Posterior cingulate gyrus (tissue), 11 donors: ENCODE measurements at regions not wholly inside any gene's neighbourhood (a gene's known extent, or its start where the extent isn't known, plus 50 kb on each side); places are given as distances from the start of the nearest gene placed in this dataset.

Source experiments
- DNase-seq, 10 donors: peaks; one replicate each; pipeline versions ENCODE4 v3.0.0 to v3.0.0-alpha.2; 2020 to 2021; ENCODE audit warnings: mixed read lengths in 3 of 10
- intact Hi-C: fragments of 100-400 bp; cut with DNase I; formaldehyde crosslinking; loops from one replicate; pipeline ENCODE4 v1.15.1; 2023

DNA sequence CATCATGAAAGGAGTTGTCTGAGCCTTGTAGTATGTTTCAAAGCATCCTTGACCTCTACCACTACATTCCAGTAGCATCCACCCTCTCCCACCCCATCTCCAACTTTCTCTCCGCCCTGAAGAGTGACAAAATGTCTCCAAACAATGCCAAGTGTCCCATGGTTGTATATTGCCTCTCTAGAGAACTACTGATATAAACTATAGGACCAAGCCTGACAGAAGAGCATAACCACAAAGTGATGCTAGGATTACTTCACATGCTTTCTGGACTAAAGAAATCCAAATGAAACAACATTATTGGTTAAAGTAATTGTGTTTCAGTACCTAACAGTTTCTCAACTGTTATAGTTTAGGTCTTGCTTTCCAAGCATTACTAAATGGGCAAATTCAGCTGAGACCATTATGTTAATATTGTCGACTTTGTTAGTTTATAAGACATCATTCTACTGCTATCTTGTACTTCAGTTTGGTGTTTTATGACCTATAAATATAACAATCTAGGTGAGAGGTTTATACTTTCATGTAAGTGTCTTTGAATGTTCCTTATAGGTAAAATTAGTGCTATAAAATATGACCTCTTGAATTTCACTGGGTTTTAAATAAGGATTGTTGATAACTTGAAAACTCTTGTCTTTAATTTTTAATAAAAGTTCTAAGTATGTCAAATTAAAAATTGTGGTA lies 117.4 kb downstream of the SUCNR1 start:
- no peak for DNase-seq
- intact Hi-C loops = no loop called here

DNA sequence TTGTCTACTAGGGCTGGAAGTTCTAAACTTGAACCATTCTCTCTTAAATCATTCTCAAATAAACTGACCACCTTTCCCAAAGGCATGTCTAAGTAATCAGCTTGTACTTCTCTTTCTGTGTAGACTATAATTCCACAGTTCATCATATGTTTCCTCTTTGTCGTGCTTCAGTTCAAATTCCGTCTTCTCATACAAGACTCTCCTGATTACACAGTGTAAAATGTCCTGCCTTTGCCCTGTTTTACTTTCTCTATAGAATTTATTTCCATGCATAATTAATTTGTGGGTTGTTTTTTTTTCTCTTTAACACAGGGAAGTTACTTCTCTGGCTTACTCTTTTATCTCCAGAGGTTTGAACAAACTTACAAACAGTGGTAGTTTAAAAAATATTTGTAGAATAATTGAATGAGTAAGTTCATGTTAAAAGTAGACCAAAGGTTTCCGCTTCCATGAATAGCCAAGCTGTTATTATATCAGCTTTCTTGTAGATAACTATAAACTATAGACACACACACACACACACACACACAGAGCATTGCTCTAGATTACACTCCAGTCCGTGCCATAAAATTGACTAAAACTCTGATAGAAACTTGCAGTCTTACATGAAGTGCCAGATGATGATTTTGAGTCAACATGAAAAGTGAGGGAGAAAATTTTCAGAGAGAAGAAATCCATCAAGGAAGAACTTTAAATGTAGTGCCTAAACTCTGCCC lies 119.0 kb downstream of the SUCNR1 start:
- DNase-seq = no peak
- intact Hi-C loops = no loop called here

DNA sequence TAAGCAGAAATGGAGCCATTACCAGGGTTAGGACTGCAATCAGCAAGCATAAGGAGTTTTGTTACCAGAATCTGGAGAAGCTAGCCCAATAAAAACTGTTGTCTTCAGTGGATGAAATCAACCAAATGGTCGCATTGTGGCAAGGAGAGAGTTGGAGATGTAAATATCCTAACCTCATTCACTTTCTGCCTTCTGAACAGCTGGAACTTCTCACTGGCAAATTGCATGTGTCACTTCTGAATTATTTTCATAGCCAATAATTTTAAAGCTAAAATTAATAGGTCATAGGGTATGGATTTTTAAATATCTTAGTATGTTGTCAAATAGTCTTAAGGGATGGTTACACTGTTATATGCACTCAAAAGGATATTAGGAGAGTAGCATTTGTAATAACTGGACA lies 121.6 kb downstream of the SUCNR1 start:
- no peak for DNase-seq
- intact Hi-C loops = no loop called here

GRCh38 chr3:151998744-151999143 lies 125.3 kb downstream of the SUCNR1 start:
- no peak for DNase-seq
- intact Hi-C loops = no loop called here

DNA sequence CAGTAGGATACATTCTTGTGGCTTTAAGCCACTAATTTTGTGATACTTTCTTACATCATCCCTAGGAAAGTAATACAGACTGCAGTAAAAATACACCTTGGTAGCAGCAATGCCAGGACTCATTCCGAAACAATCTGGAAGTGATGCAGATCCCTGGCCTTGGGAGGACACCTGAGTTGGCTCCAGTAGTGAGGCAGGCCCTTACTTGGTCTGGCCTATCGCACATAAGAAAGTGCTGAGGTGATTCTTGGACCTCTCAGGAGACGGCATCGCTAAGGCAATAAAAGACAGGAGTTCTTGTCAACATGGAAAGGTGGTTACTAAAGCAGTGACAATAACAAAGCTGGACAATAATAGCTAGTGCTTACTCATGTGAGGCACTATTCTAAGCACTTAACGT lies 126.5 kb downstream of the SUCNR1 start:
- no peak for DNase-seq
- intact Hi-C loops = no loop called here

GRCh38 chr3:152011812-152012735 lies 138.6 kb downstream of the SUCNR1 start:
- no peak for DNase-seq
- intact Hi-C loops = no loop called here

DNA sequence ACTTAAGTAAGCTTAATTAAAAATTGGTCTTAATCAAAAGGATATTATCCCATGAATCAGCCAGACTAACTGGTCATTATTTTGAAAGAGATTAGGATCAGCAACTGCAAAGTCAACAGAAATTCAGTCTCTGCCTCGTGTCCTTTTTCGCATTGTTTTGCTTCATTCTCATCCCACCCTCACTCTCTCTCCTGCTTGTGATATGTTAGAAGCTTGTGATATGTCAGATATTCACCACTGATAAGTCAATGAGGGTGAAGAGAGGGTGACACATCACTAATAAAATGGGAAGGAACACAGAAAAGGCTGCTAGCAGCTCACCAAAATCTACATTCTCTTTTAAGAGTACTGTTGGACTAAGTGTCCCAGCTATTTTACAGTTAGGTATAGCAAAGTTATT lies 146.1 kb downstream of the SUCNR1 start:
- DNase-seq = no peak

DNA sequence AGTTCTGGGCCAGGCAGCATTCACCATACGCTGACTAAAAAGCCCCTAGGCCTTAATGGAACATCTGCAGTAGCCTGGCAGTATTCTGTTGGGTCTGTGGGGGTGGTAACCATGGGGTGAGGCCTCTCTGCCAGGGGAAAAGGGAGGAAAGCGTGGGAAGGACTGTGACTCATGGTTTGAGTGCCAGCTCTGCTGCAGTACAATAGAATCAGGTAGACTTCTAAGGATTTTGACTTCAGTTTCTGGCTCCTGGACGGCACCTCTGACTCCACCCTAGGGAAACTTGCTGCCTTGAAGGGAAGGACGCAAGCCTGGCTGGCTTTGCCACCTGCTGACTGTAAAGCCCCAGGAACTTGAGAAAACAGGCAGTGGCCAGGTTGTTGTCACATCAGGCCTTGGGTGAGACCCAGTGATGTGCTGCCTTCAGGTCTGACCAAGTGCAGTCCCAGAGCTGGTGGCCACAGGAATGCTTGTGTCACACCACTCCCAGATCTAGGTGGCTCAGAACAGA lies 148.6 kb downstream of the SUCNR1 start:
- peak in 3 of 10 donors; percentile 2 to 71 (median 65) for DNase-seq
- intact Hi-C loops = no loop called here

More for the DNA sequence above, 146.1 kb downstream of the SUCNR1 start:
- intact Hi-C loops = no loop called here

- DNase-seq = no peak
- intact Hi-C loops = no loop called here
Observed at GRCh38 chr3:152026033-152026556, 152.7 kb downstream of the SUCNR1 start.

DNA sequence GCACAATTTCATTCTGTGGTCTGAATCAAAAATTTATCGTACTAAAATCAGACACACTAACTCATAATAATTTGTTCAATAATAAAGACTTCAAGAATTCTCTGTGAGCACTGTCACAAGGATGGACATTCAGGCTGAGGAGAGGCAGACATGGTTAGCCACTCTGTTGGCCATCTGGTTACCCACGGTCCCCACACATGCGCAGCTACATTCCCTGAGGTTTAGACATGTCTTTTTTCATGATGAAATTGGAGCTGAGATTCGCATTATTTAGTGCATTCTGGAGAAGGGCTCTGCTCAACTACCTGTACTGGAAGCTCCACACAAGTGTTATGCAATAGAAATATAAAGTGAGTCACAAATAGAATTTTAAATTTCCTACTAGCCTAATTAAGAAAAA lies 156.9 kb downstream of the SUCNR1 start:
- intact Hi-C loops = no loop called here

GRCh38 chr3:152031321-152031720 lies 157.9 kb downstream of the SUCNR1 start:
- DNase-seq = no peak
- intact Hi-C loops = no loop called here

More for the DNA sequence above, 156.9 kb downstream of the SUCNR1 start:
- no peak for DNase-seq

DNA sequence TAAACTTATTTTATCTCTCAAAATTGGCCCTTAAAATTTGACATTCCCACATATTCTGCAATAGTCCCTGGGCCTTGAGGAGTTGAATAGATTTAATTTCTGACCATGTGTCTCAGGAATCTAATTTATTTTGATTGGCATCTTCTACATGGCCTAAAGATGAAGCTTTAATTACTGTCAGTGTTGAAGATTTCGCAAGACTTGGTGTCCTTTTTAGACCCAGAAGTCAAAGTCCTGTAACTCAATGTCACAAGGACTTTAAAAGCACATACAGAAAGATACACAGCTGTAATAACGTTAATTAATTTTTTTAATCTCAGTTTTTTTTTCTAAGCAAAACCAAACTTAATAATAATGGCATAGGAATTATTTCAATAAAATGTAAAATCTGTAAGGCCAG lies 163.9 kb downstream of the SUCNR1 start:
- intact Hi-C loops = no loop called here
- no peak for DNase-seq

- DNase-seq = no peak
- intact Hi-C loops = no loop called here
Observed at GRCh38 chr3:152037953-152038352, 164.5 kb downstream of the SUCNR1 start.

DNA sequence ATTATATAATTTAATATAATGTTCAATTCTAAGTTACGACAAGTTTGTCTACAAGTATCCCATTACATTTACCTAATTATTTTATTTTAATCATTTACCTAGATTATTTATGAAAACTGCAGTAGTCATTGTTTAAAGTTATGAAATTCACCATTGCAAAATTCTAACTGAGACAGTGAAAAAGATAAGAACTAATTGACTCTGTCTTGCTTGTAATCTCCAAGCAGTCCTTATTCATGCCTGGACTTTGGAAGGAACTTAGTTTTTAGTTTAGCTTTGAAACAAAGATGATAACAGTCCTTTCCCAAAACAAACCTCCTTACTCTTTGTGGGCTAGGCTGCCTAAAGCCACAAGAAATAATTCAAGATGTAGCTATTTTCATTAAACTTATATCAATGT lies 165.0 kb downstream of the SUCNR1 start:
- no peak for DNase-seq
- intact Hi-C loops = no loop called here

GRCh38 chr3:152039887-152040286 lies 166.4 kb downstream of the SUCNR1 start:
- DNase-seq = no peak
- intact Hi-C loops = no loop called here

DNA sequence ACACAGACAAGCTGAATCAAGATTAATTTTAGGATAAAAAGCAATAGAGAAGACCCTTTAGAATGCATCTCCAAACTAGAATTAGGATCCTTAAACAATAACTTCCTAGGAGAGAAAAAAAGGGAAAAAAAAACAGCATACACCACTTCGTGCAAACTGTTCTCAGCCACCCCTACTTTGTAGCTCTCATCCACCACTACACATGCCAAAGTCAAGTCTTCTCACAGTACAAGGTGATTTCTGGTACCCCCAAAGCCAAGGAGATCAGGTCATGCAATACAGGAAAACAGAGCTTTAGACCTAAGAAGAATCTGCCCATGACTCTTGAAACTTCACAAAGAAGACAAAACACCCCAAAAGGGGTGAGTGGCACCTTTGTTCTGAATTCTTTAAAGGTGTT lies 166.9 kb downstream of the SUCNR1 start:
- intact Hi-C loops = no loop called here

GRCh38 chr3:152043620-152044019 lies 170.2 kb downstream of the SUCNR1 start:
- intact Hi-C loops = no loop called here
- no peak for DNase-seq

More for the DNA sequence above, 166.9 kb downstream of the SUCNR1 start:
- no peak for DNase-seq

GRCh38 chr3:152046280-152046679 lies 172.8 kb downstream of the SUCNR1 start:
- DNase-seq = no peak
- intact Hi-C loops = no loop called here

GRCh38 chr3:152047465-152047864 lies 174.0 kb downstream of the SUCNR1 start:
- intact Hi-C loops = no loop called here
- DNase-seq = no peak

DNA sequence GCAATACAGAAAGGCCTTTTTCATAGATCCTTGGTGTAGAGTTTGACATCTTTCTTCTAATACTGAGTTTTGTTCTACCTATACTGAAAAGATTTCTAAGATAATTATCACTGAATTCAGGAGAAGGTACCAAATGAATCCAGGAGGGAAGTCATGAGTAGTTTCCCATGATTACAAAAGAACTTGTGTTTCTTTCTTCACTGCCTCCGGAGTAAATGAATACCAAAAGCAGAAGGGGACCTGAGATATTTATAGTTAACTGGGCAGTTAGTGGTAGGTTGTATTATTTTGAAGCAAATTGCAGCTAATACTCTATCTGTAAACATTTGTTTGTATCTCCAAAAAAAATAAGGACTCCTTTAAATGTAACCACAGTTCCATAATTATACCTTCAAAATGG lies 175.4 kb downstream of the SUCNR1 start:
- no peak for DNase-seq
- intact Hi-C loops = no loop called here

DNA sequence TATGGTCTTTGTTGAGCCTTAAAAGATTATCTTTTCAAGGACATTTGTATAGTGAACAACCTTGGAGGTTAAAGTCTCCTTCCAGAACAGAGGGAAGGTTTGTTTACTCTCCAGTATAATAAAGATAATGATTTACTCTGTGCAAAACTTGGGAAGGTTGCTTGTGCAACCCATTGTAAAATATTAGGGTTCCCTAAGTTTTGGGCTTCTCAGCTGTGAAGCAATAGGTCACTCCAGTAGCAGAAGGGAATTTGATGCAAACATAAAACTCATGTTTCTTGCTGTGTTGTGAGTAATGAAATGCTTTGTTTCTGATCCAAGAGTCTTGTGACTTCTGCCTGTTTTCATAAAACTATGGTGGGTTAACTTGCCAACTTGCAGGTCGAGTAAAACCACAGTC lies 177.5 kb downstream of the SUCNR1 start:
- intact Hi-C loops = no loop called here
- no peak for DNase-seq
